ENCODE measurements at regions not wholly inside any gene's neighbourhood (a gene's known extent, or its start where the extent isn't known, plus 50 kb on each side); places are given as distances from the start of the nearest gene placed in this dataset.
"Not testable (repeated sequence)": the region's sequence is repeated elsewhere in the genome, so short reads cannot be mapped to it uniquely, and the experiment has no call there.

GRCh38 chr19:28065026-28065425 lies 1147.9 kb downstream of the UQCRFS1 start:
- no peak for DNase-seq (ENCODE audit: low read depth)

DNA sequence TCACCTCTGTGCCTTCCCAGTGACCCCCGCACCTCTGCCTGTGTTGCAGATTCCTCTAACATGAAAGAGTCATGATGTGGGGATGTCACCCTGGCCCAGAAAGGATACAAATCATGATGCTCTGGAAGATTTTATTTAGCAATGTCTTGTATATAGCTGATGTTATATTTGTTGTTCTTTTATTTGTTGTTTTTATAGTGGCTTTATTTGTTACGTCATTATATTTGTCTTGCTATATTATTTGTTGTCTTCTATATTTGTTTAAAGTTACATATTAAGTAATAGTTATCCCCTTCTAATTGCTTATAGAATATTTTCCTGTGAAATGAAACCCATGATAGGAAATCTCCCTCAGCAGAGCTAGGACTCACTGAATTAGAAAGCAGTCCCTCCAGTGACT lies 1149.2 kb downstream of the UQCRFS1 start:
- no peak for DNase-seq (ENCODE audit: low read depth)

DNA sequence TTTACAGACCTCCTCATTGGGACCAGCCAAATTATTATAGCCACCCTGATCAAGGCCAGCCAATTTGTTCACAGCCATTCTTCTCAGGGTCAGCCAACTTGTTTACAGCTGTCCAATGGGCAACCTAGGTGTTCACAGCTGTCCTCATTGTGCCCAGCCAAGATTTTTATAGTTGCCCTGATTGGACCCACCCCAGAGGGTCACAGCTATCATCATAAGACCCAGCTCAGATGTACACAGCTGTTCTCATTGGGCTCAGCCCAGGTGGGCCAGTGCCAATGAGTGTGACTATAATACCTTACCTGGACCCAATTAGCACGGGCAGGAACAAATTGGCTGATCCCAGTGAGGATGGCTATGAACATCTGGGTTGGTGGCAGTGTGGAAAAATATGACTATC lies 1151.8 kb downstream of the UQCRFS1 start:
- DNase-seq (ENCODE audit: low read depth), result no peak

DNA sequence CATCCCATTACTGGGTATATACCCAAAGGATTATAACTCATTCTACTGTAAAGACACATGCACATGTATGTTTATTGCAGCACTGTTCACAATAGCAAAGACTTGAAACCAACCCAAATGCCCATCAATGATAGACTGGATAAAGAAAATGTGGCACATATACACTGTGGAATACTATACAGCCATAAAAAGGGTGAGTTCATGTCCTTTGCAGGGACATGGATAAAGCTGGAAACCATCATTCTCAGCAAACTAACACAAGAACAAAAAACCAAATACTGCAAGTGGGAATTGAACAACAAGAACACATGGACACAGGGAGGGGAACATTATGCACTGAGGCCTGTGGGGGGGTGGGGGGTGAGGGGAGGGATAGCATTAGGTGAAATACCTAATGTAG lies 1155.9 kb downstream of the UQCRFS1 start:
- DNase-seq (ENCODE audit: low read depth), result not testable (repeated sequence)

GRCh38 chr19:28051047-28051446 lies 1161.9 kb downstream of the UQCRFS1 start:
- DNase-seq (ENCODE audit: low read depth), result no peak

DNA sequence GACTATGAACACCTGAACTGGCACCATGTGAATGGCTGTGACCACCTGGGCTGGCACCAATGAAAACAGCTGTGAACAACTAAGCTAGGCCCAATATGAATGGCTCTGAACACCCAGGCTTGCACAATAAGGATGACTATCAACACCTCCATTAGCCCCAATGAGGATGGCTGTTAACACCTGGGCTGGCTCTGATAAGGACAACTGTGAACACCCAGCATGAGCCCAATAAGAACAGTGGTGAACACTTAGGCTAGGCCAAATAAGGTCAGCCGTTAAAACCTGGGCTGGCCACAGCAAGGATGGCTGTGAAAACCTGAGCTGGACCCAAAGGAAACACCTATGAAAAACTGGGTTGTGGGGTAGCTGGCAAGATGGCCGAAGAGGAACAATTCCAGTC lies 1163.1 kb downstream of the UQCRFS1 start:
- DNase-seq (ENCODE audit: low read depth), result no peak

DNA sequence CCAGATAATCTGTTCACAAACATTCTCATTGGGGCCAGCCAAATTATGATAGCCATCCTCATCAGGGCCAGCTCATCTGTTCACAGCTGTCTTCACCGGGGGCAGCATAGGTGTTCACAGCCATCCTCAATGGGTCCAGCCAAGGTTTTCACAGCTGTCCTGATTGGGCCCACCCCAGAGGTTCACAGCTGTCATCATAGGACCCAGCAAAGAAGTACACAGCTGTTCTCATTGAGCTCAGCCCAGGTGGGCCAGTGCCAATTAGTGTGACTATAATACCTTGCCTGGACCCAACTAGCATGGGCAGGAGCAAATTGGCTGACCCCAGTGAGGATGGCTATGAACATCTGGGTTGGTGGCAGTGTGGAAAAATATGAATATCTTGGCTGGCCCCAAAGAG lies 1166.0 kb downstream of the UQCRFS1 start:
- DNase-seq (ENCODE audit: low read depth), result no peak

DNA sequence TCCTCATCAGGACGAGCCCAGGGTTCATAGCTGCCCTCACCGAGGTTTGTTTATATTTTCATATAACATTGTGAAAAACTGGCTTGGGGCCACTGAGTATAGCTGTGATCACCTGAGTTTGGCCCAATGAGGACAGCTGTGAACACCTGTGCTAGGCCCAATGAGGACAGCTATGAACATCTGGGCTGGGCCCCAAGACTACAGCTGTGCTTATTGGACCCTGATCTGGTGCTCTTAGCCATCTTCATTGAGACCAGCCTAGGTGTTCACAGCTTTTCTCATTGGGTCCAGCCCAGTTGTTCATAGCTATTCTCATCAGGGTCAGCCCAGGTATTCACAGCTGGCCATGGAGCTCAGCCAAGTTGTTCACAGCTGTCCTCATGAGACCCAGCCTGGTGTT lies 1167.3 kb downstream of the UQCRFS1 start:
- DNase-seq (ENCODE audit: low read depth), result no peak

GRCh38 chr19:28044477-28044876 lies 1168.5 kb downstream of the UQCRFS1 start:
- no peak for DNase-seq (ENCODE audit: low read depth)

DNA sequence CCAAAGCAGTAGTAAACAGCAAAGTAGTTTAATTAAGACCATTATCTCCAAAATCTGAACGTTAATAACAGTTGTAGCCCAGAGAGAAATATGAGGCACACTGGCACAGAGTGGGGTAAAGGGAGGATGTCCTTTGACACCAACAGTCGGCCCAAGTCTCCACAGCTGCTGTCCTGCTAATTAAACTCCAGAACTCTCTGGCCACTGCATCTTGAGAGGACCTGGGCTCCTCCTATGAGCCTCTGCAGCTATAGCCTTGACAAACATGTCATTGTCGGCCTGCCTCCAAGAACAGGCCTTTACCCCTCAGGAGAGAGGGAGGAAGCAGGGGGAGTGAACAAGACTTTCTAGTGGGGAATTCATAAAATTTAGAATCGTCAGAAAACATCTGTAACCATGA lies 1170.4 kb downstream of the UQCRFS1 start:
- DNase-seq (ENCODE audit: low read depth), result no peak

DNA sequence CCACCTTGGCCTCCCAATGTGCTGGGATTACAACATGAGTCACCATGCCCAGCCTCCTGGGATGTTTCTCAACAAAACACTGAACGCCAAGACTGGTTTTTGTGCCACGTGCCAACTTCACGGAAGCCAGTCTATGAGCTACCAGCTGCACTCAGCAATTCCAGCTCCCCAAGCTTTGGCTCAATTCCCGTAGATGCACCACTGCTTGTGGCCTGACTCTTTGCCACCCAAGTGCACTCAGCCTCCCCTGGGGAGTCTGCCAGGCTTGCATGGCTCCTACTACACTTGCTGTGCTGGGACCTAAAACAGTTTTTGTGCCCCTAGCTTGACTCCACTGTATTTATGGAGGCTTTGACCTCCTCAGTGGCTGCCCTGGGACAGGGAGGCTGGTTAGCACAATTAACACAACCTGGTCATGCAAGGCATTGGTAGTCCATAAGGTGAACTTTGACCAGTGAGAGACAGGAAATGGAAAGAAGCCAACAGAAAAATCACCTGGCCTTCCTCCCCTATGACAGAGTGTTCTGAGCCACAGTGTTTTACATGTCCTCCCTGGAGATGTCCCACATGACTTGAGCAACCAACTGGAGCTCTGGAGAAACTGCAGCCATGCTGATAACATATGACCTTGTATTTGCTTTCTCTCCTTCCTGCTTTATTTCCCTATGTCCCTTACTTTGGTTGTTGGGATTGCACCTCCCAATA lies 1173.1 kb downstream of the UQCRFS1 start:
- no peak for DNase-seq (ENCODE audit: low read depth)

GRCh38 chr19:28037186-28037585 lies 1175.8 kb downstream of the UQCRFS1 start:
- no peak for DNase-seq (ENCODE audit: low read depth)

DNA sequence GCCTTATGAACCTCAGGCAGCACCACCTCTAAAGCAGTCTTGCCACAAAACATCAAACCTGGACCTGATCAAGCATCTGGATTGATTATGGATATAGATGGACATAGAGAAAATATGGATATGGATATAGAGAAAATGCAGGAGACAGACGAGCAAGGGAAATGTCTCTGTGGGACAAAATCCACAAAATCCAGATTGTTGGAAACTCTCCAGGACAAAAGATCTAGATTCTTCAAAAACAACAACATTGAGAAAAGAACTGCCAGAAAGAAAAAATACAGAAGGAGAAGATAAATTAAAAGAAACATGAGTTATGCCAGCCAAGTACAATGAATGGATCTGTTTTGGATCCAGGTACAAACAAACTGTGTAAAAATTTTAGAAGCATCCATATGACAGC lies 1176.5 kb downstream of the UQCRFS1 start:
- no peak for DNase-seq (ENCODE audit: low read depth)

- no peak for DNase-seq (ENCODE audit: low read depth)
These were observed 1178.0 kb downstream of the UQCRFS1 start for GRCh38 chr19:28034936-28035335.

GRCh38 chr19:28028881-28029444 lies 1184.0 kb downstream of the UQCRFS1 start:
- no peak for DNase-seq (ENCODE audit: low read depth)

DNA sequence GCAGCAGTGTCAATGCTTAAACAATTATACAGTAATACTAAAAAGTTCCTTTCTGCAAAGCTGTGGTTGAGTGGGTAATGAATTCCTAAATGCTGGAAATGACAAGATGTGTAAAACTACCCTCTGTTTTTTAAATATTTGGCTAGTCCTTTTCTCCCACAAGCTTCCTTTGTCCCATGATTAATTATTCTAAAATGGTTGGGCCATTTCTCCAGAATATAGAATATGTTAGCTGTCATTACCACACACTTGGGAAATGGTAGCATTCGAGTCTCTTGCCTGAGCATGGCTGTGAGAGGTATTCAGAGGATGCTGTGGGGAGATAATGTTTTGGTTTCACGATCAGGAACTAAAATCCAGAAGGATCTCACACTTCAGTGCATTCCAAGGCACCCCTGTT lies 1185.8 kb downstream of the UQCRFS1 start:
- no peak for DNase-seq (ENCODE audit: low read depth)

- DNase-seq (ENCODE audit: low read depth), result no peak
These were observed 1186.3 kb downstream of the UQCRFS1 start for GRCh38 chr19:28026636-28027035.

DNA sequence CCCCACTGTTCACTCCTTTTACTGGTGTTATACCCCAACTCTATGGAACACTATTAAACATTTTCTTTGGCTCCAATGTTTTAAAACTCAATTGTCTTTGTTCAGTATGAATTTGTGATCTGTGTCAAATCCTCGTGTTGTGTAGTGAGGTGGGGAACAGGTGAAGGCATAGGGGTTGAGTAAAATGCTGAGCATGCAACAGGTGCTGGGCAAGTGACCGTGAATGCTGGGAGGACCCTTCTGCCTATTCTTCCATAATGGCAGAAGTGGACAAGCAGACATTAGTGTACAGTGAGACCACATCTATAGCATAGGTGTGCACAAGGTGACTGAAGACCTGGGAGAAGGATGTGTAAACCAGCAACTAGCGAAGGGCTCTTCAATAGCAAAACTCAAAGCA lies 1188.0 kb downstream of the UQCRFS1 start:
- DNase-seq (ENCODE audit: low read depth), result no peak

- DNase-seq (ENCODE audit: low read depth), result no peak
These were observed 1189.9 kb downstream of the UQCRFS1 start for GRCh38 chr19:28023064-28023463.

GRCh38 chr19:28022506-28022905 lies 1190.4 kb downstream of the UQCRFS1 start:
- no peak for DNase-seq (ENCODE audit: low read depth)

- DNase-seq (ENCODE audit: low read depth), result no peak
These were observed 1191.4 kb downstream of the UQCRFS1 start for GRCh38 chr19:28021259-28022185.

GRCh38 chr19:28020619-28021258 lies 1192.2 kb downstream of the UQCRFS1 start:
- DNase-seq (ENCODE audit: low read depth), result no peak

DNA sequence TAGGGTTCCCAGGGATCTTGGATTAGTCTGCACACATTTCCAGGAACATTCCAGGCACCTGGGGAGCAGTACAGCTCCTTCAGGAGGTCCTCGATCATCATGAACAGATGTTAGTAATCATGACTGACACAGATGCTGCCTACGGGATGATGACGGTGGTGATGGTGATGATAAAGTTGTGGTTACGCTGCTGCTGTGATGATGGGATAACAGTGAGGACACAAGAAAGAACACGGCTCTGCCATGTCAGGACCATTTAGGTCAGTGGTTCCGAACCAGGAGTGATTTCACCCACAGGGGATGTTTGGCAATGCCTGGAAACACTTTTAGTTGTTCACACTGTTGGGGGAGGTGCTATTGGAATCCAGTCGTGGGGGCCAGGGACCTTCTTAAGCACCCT lies 1193.0 kb downstream of the UQCRFS1 start:
- no peak for DNase-seq (ENCODE audit: low read depth)

All from activated T-helper 9 cell treated with anti-CD3 and anti-CD28 coated beads, Interleukin-2, amount 50 U/mL, for 16 hours (primary cell).